ENCODE measurements at regions not wholly inside any gene's neighbourhood (a gene's known extent, or its start where the extent isn't known, plus 50 kb on each side); places are given as distances from the start of the nearest gene placed in this dataset.

GRCh38 chr3:177374323-177374722, 177.0 kb upstream of the TBL1XR1 start:
- no peaks in the 10 kb centered on the region for H3K36me3 ChIP-seq (ENCODE audit: insufficient read depth, low read length)
- H3K79me2 ChIP-seq (ENCODE audit: insufficient read depth, low read length) = no peaks in the 10 kb centered on the region
- H2AFZ ChIP-seq (ENCODE audit: low read length) = peak overlapping the region; percentile 5
- H3K4me3 ChIP-seq (ENCODE audit: insufficient read depth, low read length) = no peak overlapping the region
- no peak overlapping the region for H3K4me2 ChIP-seq (ENCODE audit: insufficient read depth, low read length)
- DNase-seq (ENCODE audit: insufficient read length, low spot score, missing footprints) = peak; percentile 35
- no peak overlapping the region for H3K27ac ChIP-seq (ENCODE audit: low read depth, low read length)
- no peaks in the 10 kb centered on the region for H3K9me3 ChIP-seq (ENCODE audit: low read depth, low read length)
- no peaks in the 10 kb centered on the region for H3K4me1 ChIP-seq (ENCODE audit: insufficient read depth, low read length)
- no peaks in the 10 kb centered on the region for H3K27me3 ChIP-seq (ENCODE audit: insufficient read depth, low read length)
- H4K20me1 ChIP-seq (ENCODE audit: insufficient read depth, low read length) = no peaks in the 10 kb centered on the region
- TF ChIP-seq CTCF (IDR thresholded peaks at IDR 0.05; ENCODE audit: extremely low read depth, low read depth, low read length) = no peak

GRCh38 chr3:177375316-177375715, 178.0 kb upstream of the TBL1XR1 start:
- no peak for TF ChIP-seq CTCF (IDR thresholded peaks at IDR 0.05; ENCODE audit: extremely low read depth, low read depth, low read length)
- H2AFZ ChIP-seq (ENCODE audit: low read length) = no peak overlapping the region
- peak; percentile 39 for DNase-seq (ENCODE audit: insufficient read length, low spot score, missing footprints)
- H3K4me1 ChIP-seq (ENCODE audit: insufficient read depth, low read length) = no peaks in the 10 kb centered on the region
- H3K9me3 ChIP-seq (ENCODE audit: low read depth, low read length) = no peaks in the 10 kb centered on the region
- H3K79me2 ChIP-seq (ENCODE audit: insufficient read depth, low read length) = no peaks in the 10 kb centered on the region
- no peaks in the 10 kb centered on the region for H3K36me3 ChIP-seq (ENCODE audit: insufficient read depth, low read length)
- no peak overlapping the region for H3K27ac ChIP-seq (ENCODE audit: low read depth, low read length)
- H4K20me1 ChIP-seq (ENCODE audit: insufficient read depth, low read length) = no peaks in the 10 kb centered on the region
- no peak overlapping the region for H3K4me2 ChIP-seq (ENCODE audit: insufficient read depth, low read length)
- H3K27me3 ChIP-seq (ENCODE audit: insufficient read depth, low read length) = no peaks in the 10 kb centered on the region
- no peak overlapping the region for H3K4me3 ChIP-seq (ENCODE audit: insufficient read depth, low read length)

GRCh38 chr3:177377166-177377565, 179.9 kb upstream of the TBL1XR1 start:
- H2AFZ ChIP-seq (ENCODE audit: low read length) = no peak overlapping the region
- no peaks in the 10 kb centered on the region for H3K27me3 ChIP-seq (ENCODE audit: insufficient read depth, low read length)
- no peaks in the 10 kb centered on the region for H3K79me2 ChIP-seq (ENCODE audit: insufficient read depth, low read length)
- no peaks in the 10 kb centered on the region for H4K20me1 ChIP-seq (ENCODE audit: insufficient read depth, low read length)
- DNase-seq (ENCODE audit: insufficient read length, low spot score, missing footprints) = no peak
- no peak overlapping the region for H3K27ac ChIP-seq (ENCODE audit: low read depth, low read length)
- H3K4me2 ChIP-seq (ENCODE audit: insufficient read depth, low read length) = no peak overlapping the region
- no peaks in the 10 kb centered on the region for H3K36me3 ChIP-seq (ENCODE audit: insufficient read depth, low read length)
- H3K4me1 ChIP-seq (ENCODE audit: insufficient read depth, low read length) = no peaks in the 10 kb centered on the region
- no peak overlapping the region for H3K4me3 ChIP-seq (ENCODE audit: insufficient read depth, low read length)
- no peaks in the 10 kb centered on the region for H3K9me3 ChIP-seq (ENCODE audit: low read depth, low read length)
- no peak for TF ChIP-seq CTCF (IDR thresholded peaks at IDR 0.05; ENCODE audit: extremely low read depth, low read depth, low read length)

GRCh38 chr3:177378168-177378567, 180.9 kb upstream of the TBL1XR1 start:
- DNase-seq (ENCODE audit: insufficient read length, low spot score, missing footprints) = peak; percentile 73
- Histone ChIP-seq H3K9me3 (ENCODE audit: low read depth, low read length) (no peaks in the 10 kb centered on the region), H3K36me3 (ENCODE audit: insufficient read depth, low read length) (no peaks in the 10 kb centered on the region), H3K4me1 (ENCODE audit: insufficient read depth, low read length) (no peaks in the 10 kb centered on the region), H3K4me3 (ENCODE audit: insufficient read depth, low read length) (no peak overlapping the region), H2AFZ (ENCODE audit: low read length) (no peak overlapping the region), H3K27me3 (ENCODE audit: insufficient read depth, low read length) (no peaks in the 10 kb centered on the region), H3K4me2 (ENCODE audit: insufficient read depth, low read length) (no peak overlapping the region), H4K20me1 (ENCODE audit: insufficient read depth, low read length) (no peaks in the 10 kb centered on the region), H3K79me2 (ENCODE audit: insufficient read depth, low read length) (no peaks in the 10 kb centered on the region), H3K27ac (ENCODE audit: low read depth, low read length) (no peak overlapping the region)
- no peak for TF ChIP-seq CTCF (IDR thresholded peaks at IDR 0.05; ENCODE audit: extremely low read depth, low read depth, low read length)

Data from osteoblast (primary cell).